ENCODE measurements at regions not wholly inside any gene's neighbourhood (a gene's known extent, or its start where the extent isn't known, plus 50 kb on each side); places are given as distances from the start of the nearest gene placed in this dataset.

- no peak for DNase-seq (ENCODE audit: low read depth)
- no peak for TF ChIP-seq CTCF (conservative IDR thresholded peaks at IDR 0.05; ENCODE audit: low read depth, low read length)
- no peak overlapping the region for H3K4me3 ChIP-seq (ENCODE audit: low read depth, low read length)
These were observed 154.9 kb upstream of the UQCRFS1 start for GRCh38 chr19:29367791-29368222.

GRCh38 chr19:29370276-29370675 is 155.5 kb upstream of the VSTM2B start:
- DNase-seq (ENCODE audit: low read depth), result no peak
- no peak for TF ChIP-seq CTCF (conservative IDR thresholded peaks at IDR 0.05; ENCODE audit: low read depth, low read length)

GRCh38 chr19:29371251-29372090 is 154.3 kb upstream of the VSTM2B start:
- DNase-seq (ENCODE audit: low read depth), result no peak
- H3K4me3 ChIP-seq (ENCODE audit: low read depth, low read length), result no peak overlapping the region
- TF ChIP-seq CTCF (conservative IDR thresholded peaks at IDR 0.05; ENCODE audit: low read depth, low read length), result no peak

More at GRCh38 chr19:29370276-29370675, 155.5 kb upstream of the VSTM2B start:
- no peak overlapping the region for H3K4me3 ChIP-seq (ENCODE audit: low read depth, low read length)

GRCh38 chr19:29372091-29372415 is 153.7 kb upstream of the VSTM2B start:
- no peak for TF ChIP-seq CTCF (conservative IDR thresholded peaks at IDR 0.05; ENCODE audit: low read depth, low read length)
- no peak overlapping the region for H3K4me3 ChIP-seq (ENCODE audit: low read depth, low read length)
- DNase-seq (ENCODE audit: low read depth), result no peak

GRCh38 chr19:29372461-29372860 is 153.3 kb upstream of the VSTM2B start:
- no peak overlapping the region for H3K4me3 ChIP-seq (ENCODE audit: low read depth, low read length)
- DNase-seq (ENCODE audit: low read depth), result no peak
- no peak for TF ChIP-seq CTCF (conservative IDR thresholded peaks at IDR 0.05; ENCODE audit: low read depth, low read length)

- no peak overlapping the region for H3K4me3 ChIP-seq (ENCODE audit: low read depth, low read length)
- no peak for TF ChIP-seq CTCF (conservative IDR thresholded peaks at IDR 0.05; ENCODE audit: low read depth, low read length)
- DNase-seq (ENCODE audit: low read depth), result no peak
These were observed 152.6 kb upstream of the VSTM2B start for GRCh38 chr19:29372921-29373797.
